ENCODE measurements at regions not wholly inside any gene's neighbourhood (a gene's known extent, or its start where the extent isn't known, plus 50 kb on each side); places are given as distances from the start of the nearest gene placed in this dataset.

DNA sequence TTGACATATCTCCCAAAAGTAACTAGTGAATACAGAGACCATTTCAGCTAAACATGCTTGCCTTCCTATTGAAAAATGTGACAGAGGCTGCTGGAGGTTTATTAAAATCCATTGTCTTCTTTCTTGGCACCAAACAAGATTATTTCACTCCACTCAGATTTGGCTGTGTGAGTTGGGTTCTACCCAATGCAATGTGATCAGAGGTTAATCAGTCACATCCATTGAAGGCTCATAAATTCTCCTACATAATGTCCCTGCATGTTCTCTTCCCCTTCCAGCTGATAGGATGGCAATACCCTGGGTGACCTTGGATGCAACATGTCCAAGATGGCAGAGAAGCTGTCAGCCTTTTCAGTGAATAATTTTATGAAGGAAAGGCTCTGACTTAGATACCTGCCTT, 54.5 kb downstream of the TKTL2 start:
- no peak overlapping the region for H3K4me3 ChIP-seq (replicated peaks; ENCODE audit: low read depth, low read length)
- DNase-seq (ENCODE audit: low read depth) = no peak
- TF ChIP-seq, protein P1, sequence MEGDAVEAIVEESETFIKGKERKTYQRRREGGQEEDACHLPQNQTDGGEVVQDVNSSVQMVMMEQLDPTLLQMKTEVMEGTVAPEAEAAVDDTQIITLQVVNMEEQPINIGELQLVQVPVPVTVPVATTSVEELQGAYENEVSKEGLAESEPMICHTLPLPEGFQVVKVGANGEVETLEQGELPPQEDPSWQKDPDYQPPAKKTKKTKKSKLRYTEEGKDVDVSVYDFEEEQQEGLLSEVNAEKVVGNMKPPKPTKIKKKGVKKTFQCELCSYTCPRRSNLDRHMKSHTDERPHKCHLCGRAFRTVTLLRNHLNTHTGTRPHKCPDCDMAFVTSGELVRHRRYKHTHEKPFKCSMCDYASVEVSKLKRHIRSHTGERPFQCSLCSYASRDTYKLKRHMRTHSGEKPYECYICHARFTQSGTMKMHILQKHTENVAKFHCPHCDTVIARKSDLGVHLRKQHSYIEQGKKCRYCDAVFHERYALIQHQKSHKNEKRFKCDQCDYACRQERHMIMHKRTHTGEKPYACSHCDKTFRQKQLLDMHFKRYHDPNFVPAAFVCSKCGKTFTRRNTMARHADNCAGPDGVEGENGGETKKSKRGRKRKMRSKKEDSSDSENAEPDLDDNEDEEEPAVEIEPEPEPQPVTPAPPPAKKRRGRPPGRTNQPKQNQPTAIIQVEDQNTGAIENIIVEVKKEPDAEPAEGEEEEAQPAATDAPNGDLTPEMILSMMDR (IDR thresholded peaks at IDR 0.05; ENCODE audit: low read length, missing control alignments) = no peak

DNA sequence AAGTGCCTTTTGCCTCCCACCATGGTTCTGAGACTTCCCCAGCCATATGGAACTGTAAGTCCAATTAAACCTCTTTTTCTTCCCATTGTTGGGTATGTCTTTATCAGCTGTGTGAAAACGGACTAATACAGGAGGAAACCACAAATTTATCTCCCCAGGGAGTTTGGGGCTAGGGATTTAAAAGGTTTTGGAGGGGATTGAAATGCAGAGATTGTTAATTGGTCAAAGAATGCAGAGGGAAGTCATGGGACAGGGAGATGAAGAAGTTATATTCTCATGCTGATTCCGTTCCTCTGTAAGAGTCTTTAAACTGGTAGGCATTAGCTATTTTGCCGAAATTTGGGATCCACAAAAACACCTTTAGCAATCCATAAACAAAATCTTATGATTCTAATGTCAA, 57.9 kb downstream of the TKTL2 start:
- H3K4me3 ChIP-seq (replicated peaks; ENCODE audit: low read depth, low read length) = no peak overlapping the region

GRCh38 chr4:163414275-163414674, 59.3 kb downstream of the TKTL2 start:
- TF ChIP-seq, protein P1 (IDR thresholded peaks at IDR 0.05; ENCODE audit: low read length, missing control alignments) = no peak
- H3K4me3 ChIP-seq (replicated peaks; ENCODE audit: low read depth, low read length) = no peak overlapping the region
- DNase-seq (ENCODE audit: low read depth) = no peak

More for the DNA sequence above, 57.9 kb downstream of the TKTL2 start:
- DNase-seq (ENCODE audit: low read depth) = no peak
- TF ChIP-seq, protein P1 (IDR thresholded peaks at IDR 0.05; ENCODE audit: low read length, missing control alignments) = no peak

- TF ChIP-seq, protein P1 (IDR thresholded peaks at IDR 0.05; ENCODE audit: low read length, missing control alignments) = no peak
- peak; percentile 64 for DNase-seq (ENCODE audit: low read depth)
- peak overlapping the region; percentile 15 for H3K4me3 ChIP-seq (replicated peaks; ENCODE audit: low read depth, low read length)
Measured at GRCh38 chr4:163404580-163404979, 60.9 kb downstream of the NPY5R start.

DNA sequence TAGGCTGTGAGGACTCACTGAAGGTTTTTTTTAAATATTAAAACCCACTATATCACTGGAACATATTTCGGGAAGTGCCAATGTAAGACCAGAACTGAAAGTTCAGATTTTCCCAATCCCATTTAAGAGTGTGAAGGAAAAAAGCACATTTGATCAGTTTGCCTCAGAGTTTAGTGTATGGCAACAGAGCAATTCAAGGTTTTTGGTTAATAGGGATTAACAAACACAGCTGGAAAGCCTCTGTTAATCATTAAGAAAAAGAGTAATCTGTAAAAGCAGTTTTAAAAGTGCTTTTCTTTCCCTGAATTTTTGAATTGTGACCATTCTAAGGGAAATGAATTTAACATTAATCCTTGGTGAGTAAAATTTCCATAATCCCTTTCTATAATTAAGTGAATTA, 60.4 kb downstream of the NPY5R start:
- TF ChIP-seq, protein P1 (IDR thresholded peaks at IDR 0.05; ENCODE audit: low read length, missing control alignments) = no peak
- no peak overlapping the region for H3K4me3 ChIP-seq (replicated peaks; ENCODE audit: low read depth, low read length)
- no peak for DNase-seq (ENCODE audit: low read depth)

Measured in fibroblast of pulmonary artery (primary cell).